ENCODE measurements at regions not wholly inside any gene's neighbourhood (a gene's known extent, or its start where the extent isn't known, plus 50 kb on each side); places are given as distances from the start of the nearest gene placed in this dataset.
"Not testable (repeated sequence)": the region's sequence is repeated elsewhere in the genome, so short reads cannot be mapped to it uniquely, and the experiment has no call there.

DNA sequence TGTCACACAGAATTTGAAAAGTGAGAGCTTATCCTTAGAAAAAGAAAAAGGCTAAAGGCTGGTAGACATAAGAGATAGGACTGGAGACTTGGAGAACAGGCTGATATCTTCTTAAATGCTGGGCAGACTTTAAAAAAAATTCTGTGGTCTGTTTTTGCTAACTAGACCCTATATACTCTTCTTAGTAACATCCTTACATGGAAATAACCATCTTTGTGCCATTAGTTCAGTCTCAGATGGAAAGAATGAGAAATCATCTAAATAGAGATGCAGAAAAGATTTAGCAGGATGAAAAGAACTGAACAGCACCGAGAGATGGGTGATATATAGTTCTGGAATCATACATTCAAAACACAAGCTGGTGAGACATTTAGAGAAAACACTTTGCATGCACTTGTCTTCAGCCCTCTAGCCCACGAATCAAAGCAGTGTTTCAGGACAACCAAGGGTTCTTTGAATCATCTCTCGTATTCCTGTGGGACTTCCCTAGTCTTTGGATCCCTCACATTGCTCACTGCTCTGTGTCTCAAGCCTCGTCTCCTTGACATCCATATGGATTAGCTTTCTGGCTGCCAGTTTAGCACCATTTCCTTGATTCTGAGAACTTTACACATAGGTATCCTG lies 93.0 kb upstream of the LYSMD4 start:
- no peak for DNase-seq (ENCODE audit: low read depth)
- TF ChIP-seq, protein P1, sequence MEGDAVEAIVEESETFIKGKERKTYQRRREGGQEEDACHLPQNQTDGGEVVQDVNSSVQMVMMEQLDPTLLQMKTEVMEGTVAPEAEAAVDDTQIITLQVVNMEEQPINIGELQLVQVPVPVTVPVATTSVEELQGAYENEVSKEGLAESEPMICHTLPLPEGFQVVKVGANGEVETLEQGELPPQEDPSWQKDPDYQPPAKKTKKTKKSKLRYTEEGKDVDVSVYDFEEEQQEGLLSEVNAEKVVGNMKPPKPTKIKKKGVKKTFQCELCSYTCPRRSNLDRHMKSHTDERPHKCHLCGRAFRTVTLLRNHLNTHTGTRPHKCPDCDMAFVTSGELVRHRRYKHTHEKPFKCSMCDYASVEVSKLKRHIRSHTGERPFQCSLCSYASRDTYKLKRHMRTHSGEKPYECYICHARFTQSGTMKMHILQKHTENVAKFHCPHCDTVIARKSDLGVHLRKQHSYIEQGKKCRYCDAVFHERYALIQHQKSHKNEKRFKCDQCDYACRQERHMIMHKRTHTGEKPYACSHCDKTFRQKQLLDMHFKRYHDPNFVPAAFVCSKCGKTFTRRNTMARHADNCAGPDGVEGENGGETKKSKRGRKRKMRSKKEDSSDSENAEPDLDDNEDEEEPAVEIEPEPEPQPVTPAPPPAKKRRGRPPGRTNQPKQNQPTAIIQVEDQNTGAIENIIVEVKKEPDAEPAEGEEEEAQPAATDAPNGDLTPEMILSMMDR (conservative IDR thresholded peaks at IDR 0.05; ENCODE audit: low read depth, low read length): no peak
- H3K4me3 ChIP-seq (ENCODE audit: low read depth, low read length): no peak overlapping the region

DNA sequence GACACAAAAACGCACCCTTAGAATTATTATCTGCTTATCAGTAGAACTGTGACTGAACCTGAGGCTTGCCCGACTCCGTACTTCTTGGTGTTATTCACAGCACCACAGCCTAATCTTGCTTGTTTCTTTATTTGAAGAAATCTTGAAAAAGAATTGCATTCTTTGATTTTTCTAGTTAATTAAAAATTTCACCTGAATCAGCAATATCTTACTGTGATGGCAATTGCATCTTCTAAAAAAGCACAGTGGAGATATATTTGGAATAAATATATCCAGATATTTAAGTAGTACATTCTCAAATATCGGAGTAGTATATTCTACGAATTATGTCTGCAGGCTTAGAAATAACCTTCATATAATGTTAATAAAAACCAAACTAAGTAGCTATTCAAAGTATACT lies 90.1 kb upstream of the LYSMD4 start:
- no peak overlapping the region for H3K4me3 ChIP-seq (ENCODE audit: low read depth, low read length)
- TF ChIP-seq, protein P1 (conservative IDR thresholded peaks at IDR 0.05; ENCODE audit: low read depth, low read length): no peak
- no peak for DNase-seq (ENCODE audit: low read depth)

DNA sequence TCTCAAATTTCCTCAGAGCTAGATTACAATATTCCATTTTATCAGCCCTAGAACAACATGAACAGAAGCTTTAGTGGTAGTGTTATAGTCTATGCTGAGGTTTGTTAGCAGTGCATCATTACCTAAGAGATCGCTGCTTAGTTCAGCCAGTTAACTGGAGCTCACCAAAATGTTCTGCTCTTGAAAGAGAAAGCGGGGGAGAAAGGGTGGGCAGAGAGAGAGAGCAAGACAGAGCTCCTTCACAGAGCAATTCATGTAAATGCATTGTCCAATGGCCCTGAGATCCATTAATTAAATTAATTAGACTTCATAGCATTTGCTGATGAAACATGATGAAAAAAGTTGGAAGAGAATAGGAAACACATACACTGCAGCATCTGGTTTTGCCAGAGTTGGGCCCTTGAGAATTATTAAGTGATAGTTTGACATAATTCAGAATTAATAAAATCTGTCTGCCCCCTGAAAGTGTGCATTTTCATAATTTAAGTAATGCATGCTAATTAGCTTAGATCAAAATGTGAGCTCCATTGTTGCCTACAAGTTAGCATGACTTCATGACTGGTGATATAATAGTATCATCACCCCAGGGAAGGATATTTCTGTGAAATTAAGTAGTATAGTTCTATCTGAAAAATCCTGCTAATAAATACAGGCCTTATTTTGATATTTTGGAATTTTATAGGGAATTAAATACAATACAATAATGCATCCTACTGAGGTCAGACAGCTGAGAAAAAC lies 86.9 kb upstream of the LYSMD4 start:
- H3K4me3 ChIP-seq (ENCODE audit: low read depth, low read length): no peak overlapping the region
- no peak for DNase-seq (ENCODE audit: low read depth)
- TF ChIP-seq, protein P1 (conservative IDR thresholded peaks at IDR 0.05; ENCODE audit: low read depth, low read length): no peak

DNA sequence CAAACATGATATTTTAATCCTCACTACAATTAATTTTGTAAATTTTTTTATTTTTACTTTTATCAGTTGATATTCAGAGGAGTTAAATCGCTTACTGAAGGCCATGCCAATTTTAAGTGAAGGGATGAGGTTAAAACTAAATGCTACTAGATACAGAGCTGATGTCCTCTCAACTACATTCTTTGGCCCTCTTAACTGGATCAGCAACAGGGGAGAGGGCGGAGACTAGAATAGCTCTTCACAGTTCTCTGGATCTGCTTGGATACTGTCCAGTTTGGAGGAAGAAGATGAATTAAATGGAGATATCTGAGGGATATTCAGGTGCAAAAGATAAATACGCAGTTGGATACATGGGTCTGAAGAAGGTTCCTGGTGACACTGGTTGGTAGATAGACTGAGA lies 85.6 kb upstream of the LYSMD4 start:
- DNase-seq (ENCODE audit: low read depth): no peak
- no peak overlapping the region for H3K4me3 ChIP-seq (ENCODE audit: low read depth, low read length)
- TF ChIP-seq, protein P1 (conservative IDR thresholded peaks at IDR 0.05; ENCODE audit: low read depth, low read length): no peak

DNA sequence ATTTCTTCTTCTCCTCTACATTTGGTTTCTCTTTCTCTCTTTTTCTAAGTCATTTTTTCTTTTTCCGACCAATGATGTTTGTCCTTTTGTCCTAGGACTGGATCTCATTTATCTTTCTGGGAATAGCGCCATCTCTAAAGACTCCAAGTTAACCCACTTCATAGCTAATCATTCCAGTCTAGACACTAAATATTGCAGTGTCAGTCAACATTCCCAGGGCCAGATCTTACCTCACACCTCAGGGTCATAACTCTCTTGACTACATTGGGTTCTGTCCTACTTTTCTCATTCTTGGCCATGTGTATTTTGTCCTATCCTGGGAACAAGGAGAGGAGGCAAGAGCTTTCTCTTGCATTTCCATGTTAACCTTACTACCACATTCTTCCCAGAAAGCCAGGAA lies 83.6 kb upstream of the LYSMD4 start:
- not testable (repeated sequence) for H3K4me3 ChIP-seq (ENCODE audit: low read depth, low read length); DNase-seq (ENCODE audit: low read depth)

DNA sequence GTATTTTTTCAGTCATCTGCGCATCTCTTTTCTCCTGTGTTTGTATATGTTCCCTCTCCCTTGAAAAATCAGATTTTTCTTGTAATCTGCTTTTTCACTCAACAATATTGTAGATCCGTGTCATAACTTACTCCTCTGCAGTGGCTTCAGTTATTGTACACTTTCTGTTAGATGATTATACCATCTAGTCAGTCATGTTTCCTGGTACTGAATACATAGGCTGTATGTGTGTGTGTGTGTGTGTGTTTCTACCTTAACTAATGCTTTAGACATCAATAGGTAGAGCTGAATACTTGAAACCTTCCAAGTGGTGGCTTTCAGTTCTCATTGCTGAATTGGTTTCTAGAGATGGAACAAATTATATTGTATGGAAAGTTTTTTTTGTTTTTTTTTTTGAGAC lies 77.4 kb upstream of the LYSMD4 start:
- DNase-seq (ENCODE audit: low read depth); H3K4me3 ChIP-seq (ENCODE audit: low read depth, low read length): not testable (repeated sequence)

DNA sequence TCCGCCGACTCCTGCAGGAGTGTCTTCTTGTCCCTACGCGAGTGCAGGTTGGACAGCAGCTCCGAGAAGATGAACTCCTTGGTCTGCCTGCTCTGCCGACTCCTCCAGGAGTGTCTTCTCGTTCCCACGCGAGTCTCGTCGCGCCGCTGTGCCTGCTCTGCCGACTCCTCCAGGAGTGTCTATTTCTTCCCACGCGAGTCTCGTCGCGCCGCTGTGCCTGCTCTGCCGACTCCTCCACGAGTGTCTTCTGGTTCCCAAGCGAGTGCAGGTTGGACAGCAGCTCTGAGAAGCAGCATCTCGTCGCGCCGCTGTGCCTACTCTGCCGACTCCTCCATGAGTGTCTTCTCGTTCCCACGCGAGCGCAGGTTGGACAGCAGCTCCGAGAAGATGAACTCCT lies 66.6 kb upstream of the LYSMD4 start:
- not testable (repeated sequence) for DNase-seq (ENCODE audit: low read depth); H3K4me3 ChIP-seq (ENCODE audit: low read depth, low read length)

DNA sequence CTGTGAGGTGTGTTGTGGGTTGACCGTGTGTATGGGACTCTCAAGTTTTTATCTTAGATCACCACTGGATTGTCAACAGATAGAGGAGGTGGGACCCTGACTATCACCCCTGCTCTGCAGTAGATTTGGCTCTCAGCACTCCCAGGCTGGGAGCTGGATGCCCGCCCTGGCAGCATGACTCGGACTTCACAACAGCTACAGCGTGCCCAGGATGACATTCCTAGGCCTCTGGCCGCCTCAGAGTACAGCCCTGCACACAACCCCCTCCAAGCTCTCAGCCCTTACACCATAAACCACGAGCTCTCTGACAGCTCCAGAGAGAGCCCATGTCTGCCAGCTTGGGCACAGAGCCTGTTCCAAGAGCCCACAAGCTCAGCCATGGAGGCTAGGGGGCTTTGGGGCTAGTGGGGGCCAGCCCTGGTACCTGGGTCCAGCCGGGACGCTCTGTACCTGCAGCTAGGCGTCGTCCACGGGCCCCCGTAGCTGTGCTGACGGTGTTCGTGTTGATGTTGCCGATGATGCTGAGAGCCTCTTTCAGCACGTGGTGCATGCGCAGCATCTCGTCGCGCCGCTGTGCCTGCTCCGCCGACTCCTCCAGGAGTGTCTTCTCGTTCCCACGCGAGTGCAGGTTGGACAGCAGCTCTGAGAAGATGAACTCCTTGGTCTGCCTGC lies 66.1 kb upstream of the LYSMD4 start:
- not testable (repeated sequence) for DNase-seq (ENCODE audit: low read depth); H3K4me3 ChIP-seq (ENCODE audit: low read depth, low read length)

DNA sequence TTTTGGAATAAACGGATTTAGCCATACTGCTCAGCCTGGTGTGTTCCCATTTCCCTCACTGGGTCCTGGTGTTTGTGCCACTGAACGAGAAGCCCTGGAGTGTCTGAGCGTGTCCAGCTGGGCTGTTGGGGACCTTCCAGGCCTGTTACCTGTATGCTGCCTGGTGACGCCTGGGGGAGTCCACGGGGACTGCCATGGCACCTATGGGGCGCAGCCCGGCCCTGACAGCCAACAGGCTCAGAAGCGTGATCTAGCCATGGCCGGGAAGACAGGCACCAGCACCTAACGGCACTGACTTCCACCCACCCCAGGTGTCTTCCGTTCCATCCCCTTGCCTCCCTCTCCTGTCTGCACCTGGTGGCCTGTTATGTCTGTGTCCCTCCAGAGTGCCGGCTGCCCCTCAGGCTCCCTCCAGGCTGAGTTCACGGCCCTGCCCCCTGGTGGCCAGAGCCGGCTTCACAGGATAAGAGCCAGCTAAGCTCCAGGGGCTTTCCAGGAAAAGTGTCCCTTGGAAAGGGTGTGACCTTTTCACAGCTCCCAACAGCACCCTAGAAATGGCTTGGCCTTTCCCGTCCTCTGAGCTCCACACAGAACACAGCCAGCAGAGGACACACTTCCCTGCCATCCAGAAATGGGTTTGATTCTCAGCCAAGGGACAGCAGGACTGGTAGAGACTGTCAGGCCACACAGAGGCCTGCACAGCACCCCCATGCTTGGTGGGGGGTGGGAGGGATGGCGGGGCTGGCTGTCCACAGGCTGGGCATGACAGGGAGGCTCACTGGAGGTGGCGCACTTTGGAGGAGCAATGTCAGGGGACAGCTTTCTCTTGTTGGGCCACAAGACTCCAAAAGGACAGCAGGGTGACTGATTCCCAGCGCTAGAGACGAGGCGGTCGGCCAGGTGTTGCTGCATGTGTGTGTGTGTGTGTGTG lies 64.0 kb upstream of the LYSMD4 start:
- not testable (repeated sequence) for H3K4me3 ChIP-seq (ENCODE audit: low read depth, low read length); DNase-seq (ENCODE audit: low read depth)

All from choroid plexus epithelial cell (primary cell).